CD4-positive, alpha-beta memory T cell (primary cell): ENCODE measurements at regions not wholly inside any gene's neighbourhood (a gene's known extent, or its start where the extent isn't known, plus 50 kb on each side); places are given as distances from the start of the nearest gene placed in this dataset.
A peak's percentile ranks its signal among the peaks of the same experiment; 100 is the strongest.

ENCODE experiments used
- CTCF ChIA-PET: fragments of 350-600 bp; sonication (Branson Sonifier 250); formaldehyde crosslinking; loops from one replicate; lab custom pipeline; 2021; ENCODE audit warnings: inconsistent platforms; ENCODE audit not compliant: partially characterized antibody; lab: Charles Lee
- POLR2A ChIA-PET: fragments of 350-600 bp; sonication (Branson Sonifier 250); formaldehyde crosslinking; loops from one replicate; lab custom pipeline; 2021; ENCODE audit not compliant: partially characterized antibody; lab: Charles Lee
- DNase-seq, 5 donors: peaks; one replicate each; pipeline versions ENCODE4 v3.0.0 to v3.0.0-alpha.2; 2020 to 2022; ENCODE audit warnings: mixed read lengths in 1 of 5
- H3K27ac ChIP-seq: one replicate; pipeline ENCODE4 v1.7.0; 2013; ENCODE audit warnings: low read depth, low read length
- H3K27me3 ChIP-seq: 2 replicates; pipeline ENCODE4 v1.7.0; 2013; ENCODE audit warnings: mild to moderate bottlenecking, low read length, moderate library complexity; ENCODE audit not compliant: insufficient read depth
- H3K36me3 ChIP-seq: 2 replicates; pipeline ENCODE4 v1.7.0; 2013; ENCODE audit warnings: mild to moderate bottlenecking, low read length, moderate library complexity; ENCODE audit not compliant: insufficient read depth
- H3K4me1 ChIP-seq: 2 replicates; pipeline ENCODE4 v1.7.0; 2013; ENCODE audit warnings: mild to moderate bottlenecking, low read length, moderate library complexity; ENCODE audit not compliant: insufficient read depth
- H3K4me3 ChIP-seq, 2 donors: one replicate each; pipeline ENCODE4 v1.7.0; 2013; ENCODE audit warnings: low read length in 2 of 2, mild to moderate bottlenecking in 1 of 2
- H3K9me3 ChIP-seq, 2 donors: one replicate each; pipeline ENCODE4 v1.7.0; 2013; ENCODE audit warnings: low read length in 2 of 2, control low read depth in 1 of 2; ENCODE audit not compliant: control insufficient read depth in 1 of 2
- H3K27ac Mint-ChIP-seq, 7 donors: one replicate each; pipeline ENCODE4 v1.8.0; 2020 to 2021; ENCODE audit warnings: mixed read lengths in 7 of 7, mild to moderate bottlenecking in 6 of 7, inconsistent platforms in 3 of 7, moderate library complexity in 3 of 7
- H3K27me3 Mint-ChIP-seq, 2 donors: one replicate each; pipeline ENCODE4 v1.8.0; 2020 to 2021; ENCODE audit warnings: mixed read lengths in 2 of 2
- H3K36me3 Mint-ChIP-seq, 2 donors: one replicate each; pipeline ENCODE4 v1.8.0; 2020 to 2021; ENCODE audit warnings: mixed read lengths in 2 of 2, inconsistent platforms in 1 of 2, mild to moderate bottlenecking in 1 of 2
- H3K4me1 Mint-ChIP-seq, 4 donors: one replicate each; pipeline ENCODE4 v1.8.0; 2020 to 2021; ENCODE audit warnings: mixed read lengths in 4 of 4, mild to moderate bottlenecking in 1 of 4
- H3K4me3 Mint-ChIP-seq, 8 donors: one replicate each; pipeline ENCODE4 v1.8.0; 2020 to 2021; ENCODE audit warnings: mixed read lengths in 8 of 8, mild to moderate bottlenecking in 7 of 8, moderate library complexity in 6 of 8, inconsistent platforms in 3 of 8
- H3K9me3 Mint-ChIP-seq, 8 donors: one replicate each; pipeline ENCODE4 v1.8.0; 2020 to 2021; ENCODE audit warnings: mixed read lengths in 8 of 8, mild to moderate bottlenecking in 5 of 8, inconsistent platforms in 3 of 8, moderate library complexity in 1 of 8
- intact Hi-C: fragments of 100-400 bp; cut with micrococcal nuclease; formaldehyde crosslinking; loops from one replicate; pipeline ENCODE4 v1.15.1; 2023

- Histone ChIP-seq H3K27ac (no peak overlapping the region), H3K27me3 (no peaks in the 10 kb centered on the region), H3K9me3 (no peaks in the 10 kb centered on the region), H3K4me3 (no peak overlapping the region), H3K4me1 (no peaks in the 10 kb centered on the region), H3K36me3 (no peaks in the 10 kb centered on the region)
- H3K36me3 Mint-ChIP-seq, result no peaks in the 10 kb centered on the region
- peak overlapping the region in 1 of 7 donors; percentile 5 for H3K27ac Mint-ChIP-seq
- POLR2A ChIA-PET, result no interaction called here
- H3K4me1 Mint-ChIP-seq, result no peaks in the 10 kb centered on the region
- no peak for DNase-seq
- H3K27me3 Mint-ChIP-seq, result no peaks in the 10 kb centered on the region
- CTCF ChIA-PET, result no interaction called here
- peaks cover 0 to 11% (median 2%) of the 10 kb centered on the region in 8 donors for H3K9me3 Mint-ChIP-seq
- H3K4me3 Mint-ChIP-seq, result no peak overlapping the region
- intact Hi-C loops, result no loop called here
Observed at GRCh38 chr9:22331533-22331932, 115.1 kb upstream of the DMRTA1 start.

GRCh38 chr9:22332202-22332601 lies 114.4 kb upstream of the DMRTA1 start:
- H3K9me3 Mint-ChIP-seq, result peaks cover 0 to 11% (median 2%) of the 10 kb centered on the region in 8 donors
- DNase-seq, result no peak
- H3K27me3 ChIP-seq, result no peaks in the 10 kb centered on the region
- ChIA-PET POLR2A (no interaction called here), CTCF (no interaction called here)
- H3K4me3 Mint-ChIP-seq, result no peak overlapping the region
- no peaks in the 10 kb centered on the region for H3K9me3 ChIP-seq
- H3K4me1 ChIP-seq, result no peaks in the 10 kb centered on the region
- no peak overlapping the region for H3K27ac ChIP-seq
- H3K27ac Mint-ChIP-seq, result no peak overlapping the region
- intact Hi-C loops, result no loop called here
- H3K4me1 Mint-ChIP-seq, result no peaks in the 10 kb centered on the region
- H3K36me3 Mint-ChIP-seq, result no peaks in the 10 kb centered on the region
- no peak overlapping the region for H3K4me3 ChIP-seq
- H3K27me3 Mint-ChIP-seq, result no peaks in the 10 kb centered on the region
- no peaks in the 10 kb centered on the region for H3K36me3 ChIP-seq

- intact Hi-C loops, result no loop called here
- no peaks in the 10 kb centered on the region for H3K36me3 Mint-ChIP-seq
- H3K4me1 Mint-ChIP-seq, result no peaks in the 10 kb centered on the region
- no peak overlapping the region for H3K27ac Mint-ChIP-seq
- no peak for DNase-seq
- H3K27ac ChIP-seq, result no peak overlapping the region
- no peak overlapping the region for H3K4me3 Mint-ChIP-seq
- POLR2A ChIA-PET, result no interaction called here
- no peaks in the 10 kb centered on the region for H3K9me3 ChIP-seq
- H3K9me3 Mint-ChIP-seq, result peaks cover 0 to 4% (median 0%) of the 10 kb centered on the region in 8 donors
- CTCF ChIA-PET, result no interaction called here
- no peaks in the 10 kb centered on the region for H3K27me3 Mint-ChIP-seq
- H3K27me3 ChIP-seq, result no peaks in the 10 kb centered on the region
- no peaks in the 10 kb centered on the region for H3K36me3 ChIP-seq
- H3K4me3 ChIP-seq, result no peak overlapping the region
- H3K4me1 ChIP-seq, result no peaks in the 10 kb centered on the region
Observed at GRCh38 chr9:22337261-22337660, 109.4 kb upstream of the DMRTA1 start.

GRCh38 chr9:22342491-22343217 lies 104.0 kb upstream of the DMRTA1 start:
- no peaks in the 10 kb centered on the region for H3K27me3 ChIP-seq
- Mint-ChIP-seq H3K9me3 (peaks cover 0 to 4% (median 0%) of the 10 kb centered on the region in 8 donors), H3K27ac (no peak overlapping the region), H3K36me3 (no peaks in the 10 kb centered on the region), H3K4me3 (no peak overlapping the region), H3K4me1 (no peaks in the 10 kb centered on the region), H3K27me3 (no peaks in the 10 kb centered on the region)
- H3K4me1 ChIP-seq, result no peaks in the 10 kb centered on the region
- POLR2A ChIA-PET, result no interaction called here
- no peaks in the 10 kb centered on the region for H3K36me3 ChIP-seq
- H3K27ac ChIP-seq, result no peak overlapping the region
- no peak overlapping the region for H3K4me3 ChIP-seq
- CTCF ChIA-PET, result no interaction called here
- intact Hi-C loops, result no loop called here
- DNase-seq, result no peak
- H3K9me3 ChIP-seq, result no peaks in the 10 kb centered on the region

DNA sequence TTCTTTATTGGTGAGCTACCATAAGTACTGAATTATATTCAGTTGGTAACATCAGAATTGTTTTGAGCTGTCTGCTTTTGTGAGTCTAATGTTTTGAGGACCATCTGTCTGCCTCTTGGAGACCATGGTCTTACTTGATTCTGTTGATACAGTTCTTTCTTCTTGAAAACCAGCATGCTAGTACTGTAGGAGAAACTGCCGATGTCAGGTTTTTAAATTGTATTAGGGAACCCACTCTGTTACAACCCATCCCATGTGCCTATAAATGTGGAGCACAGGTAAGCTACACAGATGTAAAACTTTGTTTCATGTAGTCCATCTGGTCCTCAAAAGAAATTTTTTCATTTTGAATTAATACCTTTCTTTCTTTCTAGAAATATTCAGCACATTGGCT lies 103.4 kb upstream of the DMRTA1 start:
- no peaks in the 10 kb centered on the region for H3K4me1 ChIP-seq
- no peaks in the 10 kb centered on the region for H3K36me3 Mint-ChIP-seq
- no peaks in the 10 kb centered on the region for H3K27me3 ChIP-seq
- no peaks in the 10 kb centered on the region for H3K9me3 ChIP-seq
- CTCF ChIA-PET, result no interaction called here
- H3K27me3 Mint-ChIP-seq, result no peaks in the 10 kb centered on the region
- no peak for DNase-seq
- H3K27ac ChIP-seq, result no peak overlapping the region
- H3K4me1 Mint-ChIP-seq, result no peaks in the 10 kb centered on the region
- H3K4me3 Mint-ChIP-seq, result peak overlapping the region in 1 of 8 donors; percentile 1
- H3K4me3 ChIP-seq, result no peak overlapping the region
- no peaks in the 10 kb centered on the region for H3K36me3 ChIP-seq
- H3K27ac Mint-ChIP-seq, result no peak overlapping the region
- POLR2A ChIA-PET, result no interaction called here
- H3K9me3 Mint-ChIP-seq, result peaks cover 0 to 3% (median 0%) of the 10 kb centered on the region in 8 donors
- intact Hi-C loops, result no loop called here

DNA sequence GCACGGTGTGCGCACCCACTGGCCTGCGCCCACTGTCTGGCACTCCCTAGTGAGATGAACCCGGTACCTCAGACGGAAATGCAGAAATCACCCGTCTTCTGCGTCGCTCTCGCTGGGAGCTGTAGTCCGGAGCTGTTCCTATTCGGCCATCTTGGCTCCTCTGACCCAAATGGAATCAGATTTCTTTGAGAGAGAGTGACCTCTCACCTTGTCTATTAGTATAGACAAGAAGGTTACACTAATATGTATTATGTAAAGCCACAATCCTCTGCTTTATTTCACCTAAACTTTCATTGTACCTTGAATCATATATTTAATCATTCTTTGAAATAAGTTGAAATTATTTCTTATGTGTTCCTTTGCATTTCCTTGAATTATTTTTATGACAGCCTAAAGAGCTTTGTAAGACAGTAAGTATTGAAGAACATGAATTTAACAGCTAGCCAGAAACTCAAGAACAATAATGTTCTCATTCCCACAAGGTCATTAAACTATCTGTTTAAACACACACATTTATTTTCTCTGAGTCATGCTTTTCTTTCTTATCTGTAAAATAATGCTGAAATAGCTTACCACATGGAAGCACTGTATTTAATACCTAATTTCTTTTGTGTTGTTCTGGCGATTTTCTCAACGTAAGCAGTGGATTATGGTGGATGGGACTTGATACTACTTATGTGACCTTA lies 91.8 kb upstream of the DMRTA1 start:
- H3K4me1 ChIP-seq, result no peaks in the 10 kb centered on the region
- no peak overlapping the region for H3K27ac ChIP-seq
- Mint-ChIP-seq H3K4me3 (no peak overlapping the region), H3K4me1 (no peaks in the 10 kb centered on the region), H3K27me3 (peaks cover 0 to 4% of the 10 kb centered on the region in 2 donors), H3K27ac (no peak overlapping the region), H3K36me3 (no peaks in the 10 kb centered on the region), H3K9me3 (peaks cover 3 to 18% (median 5%) of the 10 kb centered on the region in 8 donors)
- POLR2A ChIA-PET, result no interaction called here
- H3K9me3 ChIP-seq, result no peaks in the 10 kb centered on the region
- no peaks in the 10 kb centered on the region for H3K36me3 ChIP-seq
- CTCF ChIA-PET, result no interaction called here
- intact Hi-C loops, result no loop called here
- no peak for DNase-seq
- no peaks in the 10 kb centered on the region for H3K27me3 ChIP-seq
- no peak overlapping the region for H3K4me3 ChIP-seq

- no peaks in the 10 kb centered on the region for H3K36me3 ChIP-seq
- POLR2A ChIA-PET, result no interaction called here
- H3K27ac ChIP-seq, result no peak overlapping the region
- peaks cover 0 to 4% of the 10 kb centered on the region in 2 donors for H3K27me3 Mint-ChIP-seq
- no peaks in the 10 kb centered on the region for H3K4me1 ChIP-seq
- peaks cover 3 to 18% (median 5%) of the 10 kb centered on the region in 8 donors for H3K9me3 Mint-ChIP-seq
- CTCF ChIA-PET, result no interaction called here
- H3K9me3 ChIP-seq, result no peaks in the 10 kb centered on the region
- H3K27me3 ChIP-seq, result no peaks in the 10 kb centered on the region
- intact Hi-C loops, result no loop called here
- no peak overlapping the region for H3K4me3 Mint-ChIP-seq
- no peaks in the 10 kb centered on the region for H3K4me1 Mint-ChIP-seq
- H3K27ac Mint-ChIP-seq, result no peak overlapping the region
- DNase-seq, result no peak
- no peak overlapping the region for H3K4me3 ChIP-seq
- H3K36me3 Mint-ChIP-seq, result no peaks in the 10 kb centered on the region
Observed at GRCh38 chr9:22356985-22357384, 89.6 kb upstream of the DMRTA1 start.
